Heart left ventricle (tissue), 13 donors: ENCODE measurements at regions not wholly inside any gene's neighbourhood (a gene's known extent, or its start where the extent isn't known, plus 50 kb on each side); places are given as distances from the start of the nearest gene placed in this dataset.

Experiments used
- CTCF ChIP-seq, 12 donors: fragments of 200-600 bp; sonication (generic) in 4 of 12; IDR thresholded peaks; one replicate each; pipeline versions ENCODE4 v1.5.0 to v1.8.0; 2018 to 2022; ENCODE audit warnings: antibody characterized with exemption in 12 of 12, mild to moderate bottlenecking in 5 of 12
- POLR2A ChIP-seq, 2 donors: fragments of 450-650 bp; IDR thresholded peaks; one replicate each; pipeline ENCODE4 v1.6.1; 2017; ENCODE audit warnings: antibody characterized with exemption in 2 of 2, mild to moderate bottlenecking in 2 of 2, moderate library complexity in 2 of 2
- donor health status: ischemic (EF 13 %, LVEDD 7.1; RV severe dilation, severe dysfunction).
- donor health status: DM: no; HTN: yes; CAD: no.
- donor health status: DM: no; HTN: no; CAD: no.
- donor health status: ischemic (EF 25% LVEDD 6.9; RV normal size, moderate dysfunction).
- donor health status: ischemic (EF 25% LVEDD 5.7; RV mildly dilated, moderate dysfunction).
- donor health status: ischemic (EF 35%, LVEDD 5.7; RV mildly dilated, moderate dysfunction).
- donor health status: nonischemic (EF 11% LVEDD 7.7; RV severe dilation, severe dysfunction).
- donor health status: DM: yes; HTN: yes; CAD: no.
- donor health status: PGD.
- donor health status: ischemic (EF 29% LVEDD 5.4; RV normal size, mild dysfunction).
- donor health status: nonischemic (EF 23%, LVEDD 6.1; RV moderate dilation, normal function).

DNA sequence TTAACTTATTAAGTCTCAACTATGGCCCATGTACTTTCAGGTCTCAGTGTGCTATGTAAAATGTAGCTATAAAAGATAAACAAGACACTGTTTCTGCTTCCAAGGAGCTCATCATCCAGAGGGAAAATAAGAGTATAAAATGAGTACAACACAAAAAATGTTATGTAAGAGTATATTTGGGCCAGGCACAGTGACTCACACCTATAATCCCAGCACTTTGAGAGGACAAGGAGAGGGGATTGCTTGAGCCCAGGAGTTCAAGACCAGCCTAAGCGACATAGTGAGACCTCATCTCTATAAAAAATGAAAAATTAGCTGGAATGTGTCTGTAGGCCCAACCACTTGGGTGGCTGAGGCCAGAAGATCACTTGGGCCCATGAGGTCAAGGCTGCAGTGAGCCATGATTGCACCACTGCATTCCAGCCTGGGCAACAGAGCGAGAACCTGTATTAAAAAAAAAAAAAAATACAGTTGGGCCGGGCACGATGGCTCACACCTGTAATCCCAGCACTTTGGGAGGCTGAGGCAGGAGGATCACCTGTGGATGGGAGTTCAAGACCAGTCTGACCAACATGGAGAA is 124.0 kb downstream of the EDN1 start:
- no peak for TF ChIP-seq CTCF (IDR thresholded peaks at IDR 0.05)
- TF ChIP-seq POLR2A (IDR thresholded peaks at IDR 0.05) = no peak
